GM23338 (cell line): ENCODE measurements at regions not wholly inside any gene's neighbourhood (a gene's known extent, or its start where the extent isn't known, plus 50 kb on each side); places are given as distances from the start of the nearest gene placed in this dataset.

Experiments
- CTCF ChIP-seq, 2 experiments: fragments of 200-600 bp in 1 of 2; sonication (generic) in 1 of 2; conservative IDR thresholded peaks; 2 replicates each; pipeline versions ENCODE4 v1.5.1 to v1.6.1; 2016 to 2017; ENCODE audit warnings: antibody characterized with exemption in 2 of 2, low read depth in 2 of 2, mild to moderate bottlenecking in 2 of 2, moderate library complexity in 1 of 2
- REST ChIP-seq: IDR thresholded peaks from one replicate; pipeline ENCODE4 v1.6.1; 2018; ENCODE audit warnings: antibody characterized with exemption; ENCODE audit not compliant: unreplicated experiment
- ZNF114 ChIP-seq: fragments of 250-450 bp; sonication (Bioruptor Pico); IDR thresholded peaks from 2 replicates; pipeline ENCODE4 v1.5.0; 2020; ENCODE audit warnings: mild to moderate bottlenecking, moderate library complexity
- ZNF462 ChIP-seq: fragments of 250-450 bp; sonication (Bioruptor Pico); IDR thresholded peaks from 2 replicates; pipeline ENCODE4 v1.5.0; 2020; ENCODE audit warnings: mild to moderate bottlenecking, moderate library complexity

- no peak for TF ChIP-seq CTCF (conservative IDR thresholded peaks at IDR 0.05; ENCODE audit: low read depth in 2 of 2)
- TF ChIP-seq REST = no peak
- TF ChIP-seq ZNF114 (CRISPR knock-in tag) = no peak
- no peak for TF ChIP-seq ZNF462 (CRISPR knock-in tag)
These were observed 54.5 kb upstream of the C3orf80 start for GRCh38 chr3:160170409-160171370.
